NCI-H774 (cell line): ENCODE measurements at regions not wholly inside any gene's neighbourhood (a gene's known extent, or its start where the extent isn't known, plus 50 kb on each side); places are given as distances from the start of the nearest gene placed in this dataset.

Experiments used
- DNase-seq: peaks from one replicate; lab custom pipeline; 2025; lab: John Stamatoyannopoulos, UW

DNA sequence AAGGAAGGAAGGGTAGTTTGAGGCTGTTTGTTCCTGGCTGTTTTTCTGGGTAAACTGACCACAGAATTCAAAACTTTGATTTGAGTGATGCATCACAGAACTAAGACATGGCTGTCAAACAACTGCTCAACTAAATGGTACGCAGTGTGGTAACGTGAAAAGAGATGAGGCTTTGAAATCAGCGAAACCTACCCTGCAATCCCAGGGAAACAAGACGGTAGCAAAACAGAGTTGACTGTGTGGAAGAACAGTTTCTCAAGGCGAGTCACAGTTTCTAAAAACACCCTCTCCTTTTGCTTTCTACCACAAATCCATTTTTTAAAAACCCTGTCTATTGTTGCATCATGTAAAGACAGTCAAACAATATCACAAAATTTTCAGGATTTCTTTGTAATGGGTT, 156.0 kb upstream of the MAF start:
- no peak for DNase-seq

DNA sequence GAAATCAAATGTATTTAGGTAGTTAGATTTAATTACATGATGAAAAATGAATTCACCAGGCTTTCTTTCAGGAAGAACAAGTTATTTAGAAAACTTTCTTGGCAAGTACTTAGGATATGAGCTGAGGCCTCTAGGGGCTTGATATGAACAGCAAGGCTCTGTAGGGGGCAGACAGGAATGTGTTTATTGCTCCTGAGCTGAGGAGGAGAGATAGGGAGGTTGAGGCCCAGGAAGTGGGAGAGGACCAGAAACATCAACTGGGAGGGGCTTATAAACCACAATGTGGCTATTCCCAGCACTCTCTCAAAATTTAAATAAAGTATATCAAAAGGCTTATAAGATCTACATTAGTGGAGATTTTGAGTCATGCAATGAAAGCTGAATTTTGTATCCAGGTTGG, 154.0 kb upstream of the MAF start:
- no peak for DNase-seq

DNA sequence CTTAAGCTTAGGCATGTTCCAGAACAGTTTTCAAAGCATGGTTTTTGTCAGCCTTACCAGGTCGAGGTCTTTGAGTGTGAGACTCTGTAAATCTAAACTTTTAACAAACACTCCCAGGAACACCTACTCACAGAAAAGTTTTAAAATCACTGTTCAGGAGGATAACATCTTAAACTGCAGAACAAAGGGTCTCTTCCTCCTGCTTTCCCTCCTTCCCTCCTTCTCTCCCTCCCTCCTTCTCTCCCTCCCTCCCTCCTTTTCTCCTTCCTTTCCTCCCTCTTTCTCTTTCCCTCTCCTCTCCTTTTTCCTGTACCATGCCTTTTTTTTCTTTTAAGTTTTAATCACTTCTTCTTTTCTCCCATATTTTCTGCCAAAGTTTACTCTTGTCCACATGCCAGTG, 153.5 kb upstream of the MAF start:
- DNase-seq: no peak

DNA sequence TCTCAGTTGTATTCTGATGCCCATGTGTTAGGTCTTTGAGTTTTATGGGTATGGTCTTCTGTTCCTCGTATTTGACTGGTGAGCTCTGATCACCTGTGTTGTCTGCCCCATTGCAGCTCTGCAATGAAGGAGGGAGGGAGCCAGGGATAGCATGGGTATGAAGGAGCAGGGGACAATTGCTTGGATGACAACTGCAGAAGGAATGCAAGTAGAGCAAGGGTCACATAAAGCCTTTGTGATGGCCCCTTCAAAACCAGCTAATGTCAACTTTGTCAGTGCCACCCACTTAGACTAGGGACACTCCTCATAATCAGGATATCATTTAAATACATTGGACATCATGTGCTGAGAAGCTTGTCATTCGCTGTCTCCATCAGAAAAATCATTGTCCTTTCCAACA, 152.7 kb upstream of the MAF start:
- no peak for DNase-seq

DNA sequence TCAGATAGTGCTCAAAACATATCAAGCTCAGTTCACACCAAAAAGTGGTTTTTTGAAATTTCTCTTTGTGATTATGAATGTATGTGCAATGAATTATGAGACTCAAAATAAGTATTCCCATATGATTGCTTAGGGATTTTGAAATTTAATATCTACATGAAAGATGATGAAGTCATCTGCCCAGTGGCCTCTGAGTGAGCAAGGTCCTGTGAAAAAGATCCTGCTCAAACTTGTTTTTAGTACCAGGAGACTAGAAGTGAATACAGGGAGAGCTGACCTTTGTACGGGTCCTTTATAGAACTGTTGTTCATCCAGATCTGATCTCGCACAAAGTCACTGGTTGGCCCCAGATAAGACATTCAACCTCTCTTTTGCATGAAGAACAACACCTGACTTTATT, 151.9 kb upstream of the MAF start:
- DNase-seq: no peak

DNA sequence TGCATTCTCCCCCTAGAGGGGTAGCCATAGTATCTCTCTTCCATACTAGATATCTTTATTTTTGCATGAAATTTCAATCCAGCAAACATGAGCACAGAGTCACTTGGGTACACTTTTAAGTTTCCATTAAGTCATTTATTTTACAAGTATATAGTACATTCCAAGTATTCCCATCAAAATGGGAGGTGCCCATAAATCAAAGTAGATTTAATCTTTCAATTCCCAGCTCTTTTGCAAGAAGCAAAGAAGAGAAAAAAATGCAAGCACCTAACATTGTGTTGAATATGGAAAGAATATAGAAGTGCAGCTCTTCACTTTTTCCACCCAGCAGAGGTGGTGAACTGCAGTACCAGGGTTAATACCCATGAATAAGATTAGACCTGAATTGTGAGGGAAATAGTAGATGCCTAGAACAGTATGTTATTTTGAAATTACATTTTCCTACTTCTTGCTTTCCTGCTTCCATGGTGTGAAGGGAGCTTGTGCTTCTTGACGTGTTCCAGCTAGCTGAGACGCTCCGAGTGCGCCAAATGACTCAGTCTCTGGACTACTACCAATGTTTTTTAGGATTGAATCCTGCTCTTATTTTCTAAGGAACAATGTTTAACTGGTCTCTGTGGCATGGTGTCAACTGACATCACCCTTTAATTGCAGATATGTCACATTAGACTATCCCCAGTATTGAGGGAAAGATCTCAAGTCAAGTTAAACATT, 151.1 kb upstream of the MAF start:
- no peak for DNase-seq

DNA sequence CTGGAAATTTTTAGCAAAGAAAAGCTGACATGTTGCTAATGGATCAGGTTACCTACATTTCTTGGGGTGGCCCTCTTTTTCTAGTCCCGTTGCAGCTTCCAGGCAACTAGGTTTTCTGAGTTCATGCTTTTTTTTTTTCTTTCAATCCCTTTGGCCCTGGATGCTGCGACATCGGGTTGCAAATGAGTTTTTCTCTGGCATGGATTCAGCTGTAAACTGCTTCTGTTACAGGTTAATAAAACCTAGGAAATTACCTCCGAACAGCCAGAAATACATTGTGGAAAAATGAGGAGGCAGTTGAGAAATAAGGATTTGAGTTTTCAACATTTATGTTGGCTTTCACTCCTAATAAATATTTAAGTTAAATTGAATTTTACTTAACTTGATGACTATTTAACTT, 149.8 kb upstream of the MAF start:
- no peak for DNase-seq

DNA sequence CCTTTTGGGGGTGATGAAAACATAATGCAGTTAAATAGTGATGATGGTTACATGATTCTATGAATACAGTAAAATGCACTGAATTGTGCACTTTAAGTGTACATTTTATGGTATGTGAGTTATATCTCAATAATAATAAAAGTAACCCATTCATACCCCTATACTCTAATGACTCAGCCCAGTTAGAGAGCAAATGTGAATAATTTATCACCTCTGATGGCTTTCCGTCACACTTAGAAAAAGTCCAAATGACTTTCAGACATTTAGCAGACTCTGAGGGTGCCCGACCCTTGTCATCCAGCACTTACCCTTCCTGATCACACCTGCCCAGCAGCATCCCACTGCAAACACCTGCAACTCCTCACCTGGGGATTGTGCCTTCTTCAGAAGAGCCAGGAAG, 148.1 kb upstream of the MAF start:
- no peak for DNase-seq

DNA sequence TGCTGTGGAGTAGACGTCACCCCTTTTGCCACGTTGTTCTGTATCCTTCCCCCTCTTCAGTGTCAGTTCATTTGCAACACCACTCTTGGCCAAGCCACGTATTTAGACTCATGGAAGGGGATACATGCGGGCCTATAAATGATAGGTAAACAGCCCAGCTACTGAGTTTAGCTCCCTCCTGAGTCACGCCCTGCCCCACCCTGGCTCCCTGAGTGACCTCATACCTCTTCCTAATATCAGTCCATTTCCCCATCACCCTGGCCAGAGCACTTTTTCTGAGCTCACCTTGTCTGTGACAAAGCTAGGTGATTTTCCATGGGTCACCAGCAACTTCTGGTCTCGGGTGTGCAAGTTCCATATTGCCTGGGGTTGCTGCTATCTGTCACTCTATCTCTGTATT, 147.2 kb upstream of the MAF start:
- DNase-seq: no peak

DNA sequence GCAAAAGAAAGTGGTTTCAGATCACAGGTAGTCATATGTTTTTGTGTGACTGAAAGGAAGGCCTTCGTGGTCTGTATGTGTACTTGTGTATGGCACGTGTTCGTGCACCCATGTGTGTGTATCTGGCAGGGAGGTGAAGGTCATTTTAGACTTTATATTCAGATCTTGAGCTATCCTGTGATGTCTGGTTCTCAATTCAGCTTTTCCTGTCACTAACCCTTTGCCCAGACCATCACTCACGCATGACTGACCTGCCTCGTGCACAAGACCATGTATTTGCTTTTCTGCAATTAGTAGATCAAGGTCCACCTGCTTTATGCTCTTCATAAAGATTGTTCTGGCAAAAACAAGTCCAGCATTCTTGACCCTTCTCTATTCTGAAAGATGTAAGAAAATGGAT, 139.7 kb upstream of the MAF start:
- no peak for DNase-seq

DNA sequence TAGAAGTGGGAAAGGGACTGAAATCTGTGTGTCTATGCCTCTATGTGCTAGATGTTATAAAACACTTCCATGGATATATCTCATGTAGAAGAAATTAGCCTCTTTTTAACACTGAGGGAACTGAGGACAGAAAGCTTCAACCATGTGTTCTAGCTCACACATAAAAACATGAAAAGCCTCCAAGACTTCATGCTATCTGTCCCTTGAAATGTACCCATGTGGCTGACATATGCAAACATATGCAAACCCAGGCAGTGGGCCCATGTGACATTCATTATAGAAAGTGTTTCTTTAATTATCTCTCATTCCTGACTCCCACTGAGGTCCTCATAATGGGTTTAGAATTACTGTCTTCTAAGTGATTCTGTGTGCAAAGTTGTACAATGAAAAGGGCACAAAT, 134.7 kb upstream of the MAF start:
- DNase-seq: no peak

DNA sequence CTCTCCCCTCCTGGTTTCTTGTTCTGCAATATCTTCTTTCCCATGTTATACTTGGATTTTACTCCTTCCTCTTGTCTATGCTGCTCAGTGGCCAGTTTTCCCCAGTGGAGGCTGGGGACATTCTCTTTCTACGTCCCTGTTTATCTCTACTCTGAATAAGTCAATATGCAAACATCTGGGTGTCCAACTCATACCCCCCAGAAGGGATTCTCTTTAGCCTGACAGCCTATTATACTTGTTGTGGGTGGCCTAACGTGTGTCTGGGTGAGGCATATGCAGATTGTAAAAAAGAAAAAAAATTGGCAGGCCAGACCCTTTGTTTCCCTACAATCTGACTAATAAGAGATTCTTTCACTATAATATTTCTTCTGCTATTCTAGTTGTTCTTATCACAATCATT, 134.2 kb upstream of the MAF start:
- no peak for DNase-seq

DNA sequence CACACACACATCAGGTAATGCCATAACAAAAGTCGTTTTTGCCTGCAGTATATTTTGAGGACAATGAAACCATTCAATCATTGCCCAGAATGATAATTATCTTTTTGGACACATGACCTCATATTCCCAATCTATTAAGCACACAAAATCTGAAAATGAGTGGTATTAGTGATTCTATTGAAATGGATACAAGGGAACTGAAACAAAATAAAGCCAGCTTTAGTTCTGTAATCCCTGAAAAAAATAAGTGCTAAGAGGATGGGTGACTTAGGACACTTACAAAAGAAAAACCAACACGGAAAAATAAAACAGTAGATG, 128.3 kb upstream of the MAF start:
- DNase-seq: no peak

DNA sequence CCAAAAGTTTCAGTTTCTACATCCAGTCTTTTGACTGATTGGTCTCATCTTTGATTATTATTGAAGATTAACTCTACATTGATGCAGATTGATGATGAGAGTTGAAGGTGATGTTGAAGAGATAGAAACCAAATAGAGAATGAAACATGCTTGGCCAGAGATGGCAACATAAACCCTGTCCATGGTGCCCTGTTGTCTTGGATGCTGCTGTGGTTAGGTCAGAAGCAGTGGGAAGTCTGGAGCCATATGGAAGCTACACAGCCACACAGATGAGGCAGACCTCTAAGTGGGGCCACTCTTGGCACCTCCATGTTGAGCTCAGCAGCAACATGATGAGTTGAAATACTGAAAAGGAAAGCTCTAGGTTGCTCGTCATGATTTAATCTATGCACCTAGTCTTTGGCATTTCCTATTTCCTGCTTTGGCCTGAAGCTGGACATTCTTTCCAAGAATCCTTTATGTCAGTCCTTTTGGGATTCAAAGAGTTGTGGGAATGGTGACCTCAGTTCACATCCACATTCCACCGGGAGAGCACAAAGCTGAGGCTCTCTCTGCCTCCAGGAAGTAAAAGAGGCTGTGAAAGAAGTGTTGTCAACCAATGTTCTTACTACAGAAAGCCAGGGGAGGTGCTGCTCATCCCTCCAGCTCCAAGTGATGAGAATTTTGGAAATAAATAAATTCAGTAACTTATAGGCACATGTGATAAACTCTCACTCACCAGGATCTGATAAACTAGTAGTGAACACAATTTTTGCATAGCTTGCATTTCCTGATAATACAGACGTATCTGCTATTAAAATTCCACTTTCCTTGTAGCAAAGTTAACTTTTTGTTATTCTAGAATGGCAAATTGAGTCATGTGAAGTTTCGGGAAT, 127.7 kb upstream of the MAF start:
- DNase-seq: no peak

DNA sequence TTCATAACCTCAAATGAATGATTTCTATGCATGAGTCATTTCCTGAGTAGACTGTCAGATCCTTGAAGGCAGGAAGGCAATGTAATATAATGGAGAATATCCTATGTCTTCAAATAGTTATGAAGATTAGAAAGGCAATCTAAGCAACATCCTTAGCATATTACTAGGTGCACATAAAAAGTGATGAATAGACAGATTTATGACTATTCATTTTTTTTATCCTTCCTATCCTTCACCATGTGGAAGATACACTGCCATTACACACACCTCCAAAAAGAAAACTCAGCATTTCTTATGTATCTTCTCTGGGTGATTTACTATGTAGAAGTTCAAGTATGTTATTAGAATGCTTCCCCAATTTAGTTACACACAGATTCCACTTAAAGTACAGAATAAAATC, 126.4 kb upstream of the MAF start:
- DNase-seq: no peak

DNA sequence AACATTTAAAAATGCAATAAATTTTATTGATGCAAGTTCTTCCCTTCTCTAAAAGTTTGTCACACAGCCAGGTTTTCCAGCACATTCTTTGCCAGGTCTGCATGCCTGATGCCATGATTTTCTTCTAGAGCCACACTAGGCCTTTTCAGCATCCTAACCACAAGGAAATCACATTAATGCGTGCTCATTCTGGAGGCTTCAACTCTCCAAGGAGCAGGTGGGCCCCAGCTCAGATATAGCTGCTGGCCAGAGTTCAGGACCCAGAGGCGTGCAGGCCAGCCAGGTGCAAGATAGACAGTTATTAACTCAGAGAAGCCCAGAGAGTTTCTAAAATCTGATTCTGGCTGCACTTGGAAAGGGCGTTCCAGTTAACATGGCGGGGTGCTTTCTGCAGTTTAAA, 124.5 kb upstream of the MAF start:
- no peak for DNase-seq

DNA sequence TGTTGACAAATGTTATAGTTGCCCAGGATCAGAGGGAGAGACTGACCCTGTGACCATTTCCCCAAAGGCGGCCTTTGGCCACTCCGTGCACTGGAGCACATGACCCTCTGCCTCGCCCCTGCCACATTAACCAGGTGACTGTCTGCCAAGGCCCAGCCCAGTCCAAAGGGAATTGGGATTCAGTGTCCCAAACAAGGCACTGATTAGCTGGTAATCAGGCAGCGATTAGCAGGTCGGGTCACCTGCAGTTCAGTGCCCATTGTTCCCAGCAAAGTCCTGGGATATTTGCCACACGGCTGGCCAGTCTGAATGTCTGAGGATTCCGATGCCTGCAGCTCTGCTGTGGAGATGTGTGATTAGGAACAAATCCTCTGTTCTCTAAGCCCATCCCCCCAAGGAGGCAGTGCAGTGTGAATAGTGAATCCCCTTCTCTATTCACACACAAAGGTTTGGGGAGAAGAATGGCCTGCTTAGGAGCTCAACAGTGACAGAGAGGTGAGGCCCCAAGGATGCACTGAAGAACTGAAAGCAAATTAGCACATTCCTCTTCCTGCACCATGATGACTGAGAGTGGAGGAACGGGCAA, 123.1 kb upstream of the MAF start:
- no peak for DNase-seq

DNA sequence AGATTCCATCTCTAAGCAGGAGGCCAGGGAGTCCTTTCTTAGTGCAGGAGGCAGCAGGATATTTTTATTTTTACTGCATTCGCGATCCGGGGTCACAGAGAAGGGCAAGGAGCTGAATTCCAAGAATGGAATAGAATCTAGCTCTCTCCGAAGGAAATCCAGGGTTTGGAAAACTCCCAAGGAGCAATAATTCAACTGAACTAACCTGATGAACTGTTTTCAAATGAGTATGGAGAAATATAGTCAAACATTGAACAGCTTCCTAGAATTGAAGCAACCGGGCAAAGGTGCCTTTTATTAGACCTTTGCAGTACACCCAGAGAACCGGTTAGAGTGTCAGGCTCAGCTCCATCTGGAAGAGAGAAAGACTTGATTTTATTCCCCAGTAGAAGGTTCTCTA, 120.7 kb upstream of the MAF start:
- no peak for DNase-seq

DNA sequence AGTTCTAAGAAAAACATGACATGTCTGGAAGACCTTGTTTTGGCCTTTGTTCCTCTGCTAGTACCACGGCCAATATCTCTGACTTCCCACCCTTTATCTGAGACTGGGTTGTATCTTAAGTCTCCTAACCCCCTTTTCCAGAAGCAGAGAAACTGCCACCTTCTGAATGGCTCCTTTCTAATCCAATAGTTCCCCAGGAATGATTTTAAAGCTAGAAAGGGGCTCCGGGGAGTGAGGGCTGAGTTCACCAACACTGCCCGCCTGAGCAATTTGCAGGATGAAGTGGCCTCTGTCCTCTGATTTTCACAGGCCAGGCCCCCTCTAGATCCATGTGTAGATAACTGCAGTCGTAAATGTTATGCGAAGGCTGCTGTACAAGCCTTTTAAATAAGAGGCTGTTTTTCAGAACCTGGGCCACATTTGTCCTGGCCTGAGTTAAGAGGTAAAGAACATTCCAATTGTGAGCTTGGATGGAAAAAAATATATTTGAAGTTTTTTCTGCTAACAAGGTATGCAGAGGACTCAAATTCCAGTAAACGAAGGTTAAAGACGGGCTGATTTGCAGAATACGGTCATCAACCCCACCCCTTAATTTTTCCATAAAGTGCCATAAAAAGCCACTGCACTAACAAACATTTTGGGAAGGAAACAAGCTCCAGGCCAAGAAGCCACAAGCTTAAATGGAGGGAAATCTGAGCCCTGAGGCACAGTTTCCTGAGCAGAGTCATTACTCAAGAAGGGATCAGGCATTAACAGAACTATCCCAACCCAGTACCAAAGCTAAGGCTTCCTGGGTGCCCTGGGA, 117.0 kb upstream of the MAF start:
- no peak for DNase-seq

DNA sequence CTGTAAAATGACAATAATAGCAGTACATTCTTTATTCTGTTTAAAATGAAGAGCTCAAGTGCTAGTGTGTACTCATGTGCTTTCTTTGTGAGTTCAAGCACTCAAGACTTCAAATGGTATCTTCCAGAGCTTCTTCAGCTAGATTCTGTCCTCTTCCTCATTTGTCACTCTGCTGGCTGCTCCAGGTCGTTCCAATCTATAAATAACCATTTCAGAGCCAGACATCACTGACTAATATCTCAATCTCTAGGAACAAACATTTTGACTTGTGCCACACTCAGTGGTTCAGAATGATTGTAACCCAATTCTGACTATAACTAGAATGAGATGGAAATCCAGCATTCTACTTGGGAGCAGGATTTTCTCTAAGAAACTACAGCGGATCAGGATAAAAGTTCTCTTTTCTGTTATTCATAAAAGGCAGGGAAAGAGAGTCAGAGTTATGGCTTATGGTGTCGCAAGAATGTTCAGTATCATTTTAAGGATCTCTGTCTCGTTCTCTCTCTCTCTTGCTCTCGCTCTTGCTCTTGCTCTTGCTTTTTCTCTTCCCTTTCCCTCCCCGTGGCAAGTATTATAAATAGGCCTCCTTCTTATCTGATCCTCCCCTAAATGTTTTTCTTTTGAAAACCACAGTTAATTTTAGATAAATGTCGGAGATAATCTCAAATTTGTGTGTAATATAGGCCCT, 116.3 kb upstream of the MAF start:
- DNase-seq: no peak

DNA sequence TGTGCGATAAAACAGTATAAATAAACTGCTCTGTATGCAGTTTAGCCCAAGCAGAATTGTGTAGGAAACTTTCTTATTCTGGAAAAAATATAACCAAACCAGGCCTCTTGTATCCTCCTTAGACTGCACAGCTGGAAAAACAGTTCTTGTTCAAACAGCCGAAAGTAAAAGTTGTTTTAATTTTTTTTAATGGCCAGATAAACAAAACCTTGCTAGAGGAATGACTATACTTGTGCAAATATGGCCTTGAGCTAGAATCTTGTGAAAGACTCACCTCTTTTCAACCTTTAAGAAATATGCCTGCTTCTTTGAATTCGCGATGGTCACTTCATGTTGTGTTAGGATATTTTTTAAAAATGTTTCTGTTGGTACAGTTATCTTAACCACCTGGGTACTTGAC, 114.5 kb upstream of the MAF start:
- DNase-seq: no peak

DNA sequence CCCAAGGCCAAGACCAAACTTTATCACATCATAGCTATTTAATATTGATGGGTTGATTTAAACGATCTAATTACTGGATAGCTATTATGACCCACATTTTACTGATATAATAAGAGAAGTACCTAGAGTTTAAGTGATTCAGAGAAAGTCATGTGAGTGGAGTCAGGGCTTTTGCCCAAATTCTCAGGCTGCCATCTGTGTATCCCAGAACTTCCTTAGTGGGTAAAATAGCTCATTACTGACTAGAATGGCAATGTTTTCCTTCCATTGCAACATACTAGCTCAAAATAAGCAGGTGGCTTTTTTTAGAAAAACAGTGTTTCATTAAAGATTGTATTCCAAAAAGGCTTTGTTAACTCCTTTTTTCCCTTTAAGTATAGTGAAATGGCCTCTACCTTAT, 113.9 kb upstream of the MAF start:
- DNase-seq: no peak
